ENCODE measurements at regions not wholly inside any gene's neighbourhood (a gene's known extent, or its start where the extent isn't known, plus 50 kb on each side); places are given as distances from the start of the nearest gene placed in this dataset.
"Not testable (repeated sequence)": the region's sequence is repeated elsewhere in the genome, so short reads cannot be mapped to it uniquely, and the experiment has no call there.

DNA sequence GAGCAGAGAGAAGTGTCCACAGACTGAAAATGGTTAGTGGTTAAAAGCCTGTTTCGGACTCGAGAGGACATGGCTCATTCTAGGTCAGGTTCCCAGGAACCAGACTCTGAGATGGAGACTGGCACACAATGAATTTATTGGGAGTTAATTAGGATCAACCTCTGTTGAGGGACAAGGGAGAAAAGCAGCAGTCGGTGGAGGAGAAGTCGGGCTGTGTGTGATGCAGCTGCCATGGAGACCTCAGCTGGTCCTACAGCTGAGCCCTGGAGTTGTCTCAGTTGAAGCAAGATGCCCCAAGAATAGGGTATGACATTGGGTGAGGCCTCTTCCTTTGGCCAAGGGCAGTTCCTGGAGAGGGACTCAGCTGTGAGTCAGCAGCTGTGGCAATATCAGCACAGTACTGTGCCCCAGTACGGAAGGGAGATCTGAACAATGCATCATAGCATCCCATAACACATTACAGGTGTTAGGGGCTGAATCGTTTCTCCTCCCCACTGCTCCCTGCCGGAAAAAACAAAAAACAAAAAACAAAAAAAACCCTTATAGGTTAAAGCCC is 105.4 kb downstream of the ABHD5 start:
- DNase-seq (ENCODE audit: low spot score in 2 of 2) = no peak
- H3K27me3 ChIP-seq (ENCODE audit: low read depth) = peaks cover 4% of the 10 kb centered on the region; the same call in 1 of the 2 replicates
- no peaks in the 10 kb centered on the region for H3K36me3 ChIP-seq (replicated peaks)
- no peaks in the 10 kb centered on the region for H3K9me3 ChIP-seq
- in situ Hi-C loops (cut with MboI; ENCODE audit: low sequenced_read_pairs) = no loop called here
- H3K4me1 ChIP-seq = no peaks in the 10 kb centered on the region
- no peak overlapping the region for H3K4me3 ChIP-seq

DNA sequence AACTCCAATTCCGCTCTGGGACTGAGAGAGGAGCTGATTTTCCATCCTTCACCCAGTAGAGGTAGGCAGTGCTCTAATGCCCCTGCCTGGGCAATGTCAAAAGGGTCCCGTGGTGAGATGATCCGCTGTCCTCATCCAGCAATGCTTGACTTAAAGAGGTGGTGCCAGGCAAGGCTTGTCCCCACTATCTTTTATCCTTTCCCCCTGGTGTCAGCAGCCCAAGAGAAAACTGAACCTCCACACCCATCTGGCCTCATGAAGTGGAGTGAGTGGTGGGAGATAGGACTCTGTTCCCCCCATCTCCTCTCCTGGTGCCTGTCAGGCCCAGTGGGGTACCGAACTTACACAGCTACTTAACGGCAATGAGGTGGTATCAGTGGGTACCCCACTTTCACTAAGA is 107.1 kb downstream of the ABHD5 start:
- Histone ChIP-seq H3K4me1 (no peaks in the 10 kb centered on the region), H3K36me3 (replicated peaks) (no peaks in the 10 kb centered on the region), H3K27me3 (ENCODE audit: low read depth) (no peaks in the 10 kb centered on the region; the same call in 1 of the 2 replicates), H3K4me3 (no peak overlapping the region), H3K9me3 (no peaks in the 10 kb centered on the region; the same call in 1 of the 2 replicates)
- DNase-seq (ENCODE audit: low spot score in 2 of 2) = no peak
- in situ Hi-C loops (cut with MboI; ENCODE audit: low sequenced_read_pairs) = no loop called here

DNA sequence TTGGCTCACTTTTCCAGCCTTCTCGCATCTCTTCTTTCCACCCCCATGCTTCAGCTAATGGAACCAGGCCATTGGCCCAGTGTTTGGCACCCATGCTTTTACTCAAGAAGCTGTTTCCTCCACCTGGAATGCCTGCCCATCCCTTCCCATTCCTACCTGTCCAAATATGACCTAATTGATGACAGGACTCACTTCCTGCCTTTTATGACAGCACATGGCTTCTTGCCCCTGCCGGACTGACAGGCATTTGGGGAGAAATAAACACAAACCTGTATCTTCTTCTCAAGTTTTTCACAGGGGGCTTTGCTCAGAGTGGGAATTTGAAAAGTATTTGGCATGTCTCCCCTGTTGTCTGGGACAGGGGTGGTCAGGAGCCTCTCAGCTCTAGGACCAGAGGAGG is 120.1 kb downstream of the ABHD5 start:
- no peaks in the 10 kb centered on the region for H3K27me3 ChIP-seq (ENCODE audit: low read depth)
- no peak for DNase-seq (ENCODE audit: low spot score in 2 of 2)
- no peaks in the 10 kb centered on the region for H3K9me3 ChIP-seq
- H3K36me3 ChIP-seq (replicated peaks) = no peaks in the 10 kb centered on the region
- no peaks in the 10 kb centered on the region for H3K4me1 ChIP-seq
- in situ Hi-C loops (cut with MboI; ENCODE audit: low sequenced_read_pairs) = no loop called here
- no peak overlapping the region for H3K4me3 ChIP-seq

DNA sequence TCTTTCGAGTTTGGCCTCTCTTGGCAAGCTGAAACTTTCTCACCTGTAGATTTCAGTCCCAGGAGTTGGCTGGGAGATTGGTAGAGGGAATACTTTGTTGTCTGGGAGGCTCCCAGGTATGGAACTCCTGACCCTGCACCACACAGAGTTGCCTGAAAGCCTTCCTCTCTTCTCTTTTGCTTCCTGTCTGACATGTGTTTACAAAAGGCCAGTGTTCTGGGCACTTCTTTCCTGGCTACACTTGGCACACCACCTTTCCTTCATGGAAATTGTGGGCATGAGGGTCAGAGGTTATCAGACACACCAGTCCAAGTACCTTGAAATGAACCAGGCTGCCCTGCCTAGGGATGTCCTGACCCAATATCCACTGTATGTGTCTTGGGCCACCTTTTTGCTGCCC is 123.7 kb downstream of the ABHD5 start:
- no peak for DNase-seq (ENCODE audit: low spot score in 2 of 2)
- no peaks in the 10 kb centered on the region for H3K9me3 ChIP-seq
- H3K4me3 ChIP-seq = no peak overlapping the region
- H3K36me3 ChIP-seq (replicated peaks) = no peaks in the 10 kb centered on the region
- H3K4me1 ChIP-seq = no peaks in the 10 kb centered on the region
- in situ Hi-C loops (cut with MboI; ENCODE audit: low sequenced_read_pairs) = no loop called here
- H3K27me3 ChIP-seq (ENCODE audit: low read depth) = no peaks in the 10 kb centered on the region; the same call in none of the 2 replicates

DNA sequence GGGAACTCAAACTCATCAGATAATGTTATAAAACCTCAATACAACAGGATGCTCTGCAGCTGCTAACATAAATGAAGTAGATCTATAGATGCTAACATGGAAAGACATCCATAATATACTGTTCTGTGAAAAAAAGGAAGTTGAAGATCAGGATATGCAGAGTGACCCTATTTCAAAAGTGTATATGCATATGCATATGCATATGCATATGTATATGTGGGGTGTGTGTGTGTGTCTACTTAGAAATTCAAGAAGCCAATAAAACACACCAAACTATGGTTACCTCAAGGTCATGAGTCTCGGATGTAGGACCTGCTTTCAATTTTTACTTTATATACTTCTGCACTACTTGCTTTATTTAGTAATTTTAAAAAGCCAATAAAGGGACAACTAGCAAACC is 125.6 kb downstream of the ABHD5 start:
- DNase-seq (ENCODE audit: low spot score in 2 of 2) = no peak
- Histone ChIP-seq H3K4me3 (no peak overlapping the region), H3K36me3 (replicated peaks) (no peaks in the 10 kb centered on the region), H3K4me1 (no peaks in the 10 kb centered on the region), H3K27me3 (ENCODE audit: low read depth) (no peaks in the 10 kb centered on the region; the same call in none of the 2 replicates), H3K9me3 (no peaks in the 10 kb centered on the region)
- in situ Hi-C loops (cut with MboI; ENCODE audit: low sequenced_read_pairs) = no loop called here

DNA sequence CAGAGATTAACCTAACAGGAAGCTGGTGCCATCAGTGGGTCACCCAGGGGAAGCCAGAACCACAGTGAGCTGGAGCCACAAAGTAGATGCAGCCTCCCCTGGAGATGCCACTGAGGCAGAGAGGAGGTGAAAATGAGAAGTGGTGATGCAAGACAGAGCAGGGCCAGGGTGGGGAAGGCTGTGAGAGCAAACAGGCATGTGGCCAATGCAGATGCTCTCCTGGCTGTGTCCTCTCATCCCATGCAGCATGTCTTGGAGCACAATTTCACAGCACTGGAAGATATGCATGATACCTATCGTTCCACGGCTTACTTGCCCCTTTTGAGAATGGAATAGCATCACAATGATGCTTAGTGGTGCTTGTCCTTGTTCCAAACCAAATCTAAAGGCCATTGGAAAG is 126.3 kb downstream of the ABHD5 start:
- Histone ChIP-seq H3K27me3 (ENCODE audit: low read depth) (no peaks in the 10 kb centered on the region; the same call in none of the 2 replicates), H3K4me1 (no peaks in the 10 kb centered on the region)
- in situ Hi-C loops (cut with MboI; ENCODE audit: low sequenced_read_pairs) = no loop called here

DNA sequence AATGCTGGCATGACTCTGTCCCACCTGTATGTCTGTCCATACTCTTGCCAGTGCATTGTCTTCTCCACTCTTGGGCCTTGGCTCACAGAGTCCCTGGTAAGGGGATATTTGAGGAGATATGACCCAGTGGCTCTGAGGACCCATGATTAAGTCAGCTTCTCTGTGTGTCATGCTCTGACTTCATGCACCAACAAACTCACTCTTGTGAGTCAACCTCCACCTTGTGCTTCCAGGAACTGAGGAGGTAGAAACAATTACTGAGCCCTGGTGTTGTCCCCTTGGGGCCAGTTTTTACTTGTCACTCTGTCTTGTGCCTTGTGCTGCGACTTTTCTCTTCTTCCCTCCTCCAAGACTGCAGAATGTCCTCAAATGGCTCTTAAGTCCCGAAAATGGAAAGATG is 127.1 kb downstream of the ABHD5 start:
- peaks cover 2% of the 10 kb centered on the region for H3K27me3 ChIP-seq (ENCODE audit: low read depth)
- no peaks in the 10 kb centered on the region for H3K4me1 ChIP-seq
- in situ Hi-C loops (cut with MboI; ENCODE audit: low sequenced_read_pairs) = no loop called here
- no peaks in the 10 kb centered on the region for H3K36me3 ChIP-seq (replicated peaks)
- no peaks in the 10 kb centered on the region for H3K9me3 ChIP-seq
- no peak overlapping the region for H3K4me3 ChIP-seq
- DNase-seq (ENCODE audit: low spot score in 2 of 2) = no peak

More for the DNA sequence above, 126.3 kb downstream of the ABHD5 start:
- DNase-seq (ENCODE audit: low spot score in 2 of 2) = no peak
- Histone ChIP-seq H3K4me3 (no peak overlapping the region), H3K36me3 (replicated peaks) (no peaks in the 10 kb centered on the region), H3K9me3 (no peaks in the 10 kb centered on the region)

DNA sequence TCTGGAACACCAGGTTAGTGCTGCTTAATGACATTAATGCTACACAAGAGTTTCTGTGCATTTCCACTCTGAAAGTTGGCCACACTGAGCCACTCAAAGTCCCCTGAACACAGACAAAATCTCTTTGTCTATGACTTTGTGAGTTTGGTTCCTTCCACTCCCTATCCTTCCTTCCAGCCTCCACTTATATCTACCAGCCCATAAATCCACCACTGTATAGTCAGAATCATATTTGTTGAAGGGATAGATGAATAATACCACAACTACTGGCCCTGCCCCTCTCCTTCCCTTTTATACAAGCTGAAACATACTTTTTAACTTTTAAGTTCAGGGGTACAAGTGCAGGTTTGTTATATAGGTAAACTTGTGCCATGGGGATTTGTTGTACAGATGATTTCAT is 127.5 kb downstream of the ABHD5 start:
- in situ Hi-C loops (cut with MboI; ENCODE audit: low sequenced_read_pairs) = no loop called here
- Histone ChIP-seq H3K27me3 (ENCODE audit: low read depth) (peaks cover 2% of the 10 kb centered on the region), H3K9me3 (no peaks in the 10 kb centered on the region), H3K4me3 (no peak overlapping the region), H3K36me3 (replicated peaks) (no peaks in the 10 kb centered on the region), H3K4me1 (no peaks in the 10 kb centered on the region)
- no peak for DNase-seq (ENCODE audit: low spot score in 2 of 2)

DNA sequence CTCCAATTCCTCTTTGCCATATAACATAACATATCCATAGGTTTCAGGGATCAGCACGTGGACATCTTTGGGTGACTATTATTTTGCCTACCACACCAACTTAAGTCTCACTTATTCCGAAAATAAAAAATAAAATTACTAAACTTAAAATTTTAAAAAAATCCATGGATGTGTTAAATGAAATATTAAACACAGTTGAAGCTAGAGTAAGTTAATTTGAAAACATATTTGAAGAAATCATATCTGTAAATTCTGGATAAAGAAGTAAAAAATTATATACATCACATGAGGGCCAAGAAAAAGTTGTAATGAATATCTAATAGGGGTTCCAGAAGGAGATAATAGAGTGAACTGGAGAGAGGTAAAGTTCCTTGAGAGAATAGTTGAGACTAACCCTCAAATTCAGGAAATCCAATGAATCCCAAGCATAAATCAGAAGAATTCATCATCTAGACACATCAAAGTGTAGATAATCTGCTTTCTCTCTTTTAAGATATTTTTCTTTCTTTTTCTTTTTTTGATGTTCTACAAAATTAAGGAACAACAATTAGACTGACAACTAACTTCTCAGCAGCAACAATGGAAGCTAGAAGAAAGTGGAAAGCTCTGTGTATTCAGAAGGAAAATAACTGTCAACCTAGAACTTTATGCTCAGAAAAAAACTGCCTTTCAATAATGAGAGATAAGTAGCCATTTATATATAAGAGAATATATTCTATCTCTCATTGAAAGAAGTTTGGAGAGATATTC is 147.4 kb downstream of the ABHD5 start:
- no peak for DNase-seq (ENCODE audit: low spot score in 2 of 2)
- peaks cover 3% of the 10 kb centered on the region; the same call in 1 of the 2 replicates for H3K9me3 ChIP-seq
- no peaks in the 10 kb centered on the region for H3K36me3 ChIP-seq (replicated peaks)
- H3K4me3 ChIP-seq = no peak overlapping the region
- no peaks in the 10 kb centered on the region for H3K4me1 ChIP-seq
- in situ Hi-C loops (cut with MboI; ENCODE audit: low sequenced_read_pairs) = no loop called here
- H3K27me3 ChIP-seq (ENCODE audit: low read depth) = no peaks in the 10 kb centered on the region

DNA sequence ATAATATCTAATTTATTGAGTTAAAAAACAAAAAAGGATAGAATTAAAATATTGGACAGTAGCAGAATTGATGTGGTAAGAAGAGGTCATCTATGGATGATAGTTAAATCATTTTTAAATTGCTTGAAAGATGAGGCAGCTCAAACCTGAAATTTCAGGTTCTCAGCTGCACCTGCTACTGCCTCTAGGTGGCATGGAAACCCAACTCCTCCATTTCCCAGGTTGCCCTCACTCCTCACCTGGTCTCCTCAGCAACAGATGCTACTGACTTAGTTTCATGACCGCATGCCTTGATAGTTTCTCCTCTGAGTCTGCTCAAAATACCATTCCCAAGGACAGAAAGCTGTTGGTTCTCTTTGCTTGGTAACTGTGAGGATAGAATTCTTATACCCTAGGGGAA is 148.1 kb downstream of the ABHD5 start:
- Histone ChIP-seq H3K4me1 (no peaks in the 10 kb centered on the region), H3K36me3 (replicated peaks) (no peaks in the 10 kb centered on the region), H3K9me3 (peaks cover 3% of the 10 kb centered on the region; the same call in 1 of the 2 replicates), H3K27me3 (ENCODE audit: low read depth) (no peaks in the 10 kb centered on the region), H3K4me3 (no peak overlapping the region)
- in situ Hi-C loops (cut with MboI; ENCODE audit: low sequenced_read_pairs) = no loop called here
- no peak for DNase-seq (ENCODE audit: low spot score in 2 of 2)

DNA sequence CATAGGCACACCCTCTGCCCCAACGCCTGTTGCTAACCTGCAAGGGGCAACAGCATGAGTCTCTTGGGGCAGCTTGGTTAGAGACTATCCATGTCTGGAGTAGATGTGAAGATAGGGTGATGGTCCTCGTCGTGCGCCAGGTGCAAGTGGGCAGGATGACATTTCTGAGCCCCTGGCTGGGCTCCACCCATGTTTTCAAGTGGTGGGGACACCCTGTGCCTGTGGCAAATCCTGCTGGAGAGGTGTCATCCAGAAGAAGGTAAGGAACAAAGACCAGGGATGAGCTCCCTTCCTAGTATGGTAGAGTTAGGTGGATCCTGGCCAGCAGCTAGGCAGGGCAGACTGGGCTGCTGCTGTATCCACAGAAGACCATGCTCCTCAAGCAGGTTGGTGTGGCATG is 152.6 kb downstream of the ABHD5 start:
- Histone ChIP-seq H3K4me1 (no peaks in the 10 kb centered on the region), H3K9me3 (no peaks in the 10 kb centered on the region), H3K27me3 (ENCODE audit: low read depth) (no peaks in the 10 kb centered on the region), H3K4me3 (no peak overlapping the region), H3K36me3 (replicated peaks) (no peaks in the 10 kb centered on the region)
- in situ Hi-C loops (cut with MboI; ENCODE audit: low sequenced_read_pairs) = no loop called here
- DNase-seq (ENCODE audit: low spot score in 2 of 2) = no peak

DNA sequence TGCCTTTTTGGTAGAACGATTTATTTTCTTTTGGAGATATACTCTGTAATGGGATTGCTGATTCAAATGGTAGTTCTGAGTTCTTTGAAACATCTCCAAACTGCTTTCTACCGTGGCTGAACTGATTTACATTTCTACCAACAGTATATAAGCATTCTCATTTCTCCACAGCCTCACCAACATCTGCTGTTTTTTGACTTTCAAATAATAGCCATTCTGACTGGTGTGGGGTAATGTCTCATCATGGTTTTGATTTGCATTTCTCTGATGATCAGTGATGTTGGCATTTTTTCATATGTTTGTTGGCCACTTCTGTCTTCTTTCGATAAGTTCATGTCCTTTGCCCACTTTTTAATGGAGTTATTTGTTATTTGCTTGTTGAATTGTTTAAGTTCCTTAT is 154.0 kb downstream of the ABHD5 start:
- in situ Hi-C loops (cut with MboI; ENCODE audit: low sequenced_read_pairs) = no loop called here
- no peak overlapping the region for H3K4me3 ChIP-seq
- no peaks in the 10 kb centered on the region for H3K4me1 ChIP-seq
- no peaks in the 10 kb centered on the region; the same call in 1 of the 2 replicates for H3K27me3 ChIP-seq (ENCODE audit: low read depth)
- H3K36me3 ChIP-seq (replicated peaks) = no peaks in the 10 kb centered on the region
- H3K9me3 ChIP-seq = no peaks in the 10 kb centered on the region
- DNase-seq (ENCODE audit: low spot score in 2 of 2) = no peak

DNA sequence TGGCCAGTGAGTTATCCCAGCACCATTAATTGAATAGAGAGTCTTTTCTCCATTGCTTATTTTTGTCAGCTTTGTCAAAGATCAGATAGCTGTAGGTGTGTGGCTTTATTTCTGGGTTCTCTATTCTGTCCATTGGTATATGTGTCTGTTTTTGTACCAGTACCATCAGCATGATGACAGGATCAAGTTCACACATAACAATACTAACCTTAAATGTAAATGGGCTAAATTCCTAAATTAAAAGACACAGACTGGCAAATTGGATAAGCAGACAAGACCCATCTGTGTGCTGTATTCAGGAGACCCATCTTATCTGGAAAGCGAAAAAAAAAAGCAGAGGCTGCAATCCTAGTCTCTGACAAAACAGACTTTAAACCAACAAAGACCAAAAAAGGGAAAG is 154.8 kb downstream of the ABHD5 start:
- DNase-seq (ENCODE audit: low spot score in 2 of 2); in situ Hi-C loops (cut with MboI; ENCODE audit: low sequenced_read_pairs): not testable (repeated sequence)

DNA sequence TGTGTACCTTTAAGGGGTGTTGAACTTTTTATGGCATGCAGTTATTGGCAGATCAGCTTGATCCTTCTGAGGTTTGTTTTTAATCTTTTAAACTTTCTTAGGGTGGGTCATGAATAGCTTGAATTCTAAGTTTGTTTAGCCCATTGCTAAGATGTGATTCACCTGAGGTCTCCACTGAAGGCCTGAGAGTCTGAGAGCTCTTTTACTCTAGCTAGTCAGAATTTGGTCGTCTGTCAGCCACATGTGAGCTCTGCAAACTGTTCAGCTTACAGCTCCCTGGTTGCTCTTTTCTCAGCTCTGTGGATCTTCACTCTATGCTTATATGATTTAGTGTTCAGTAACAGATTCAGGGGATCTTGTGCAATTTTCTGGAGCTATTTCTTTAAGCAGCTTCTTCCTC is 161.3 kb downstream of the ABHD5 start:
- H3K36me3 ChIP-seq (replicated peaks) = no peaks in the 10 kb centered on the region
- H3K27me3 ChIP-seq (ENCODE audit: low read depth) = peaks cover 6% of the 10 kb centered on the region; the same call in 1 of the 2 replicates
- DNase-seq (ENCODE audit: low spot score in 2 of 2) = no peak
- H3K4me1 ChIP-seq = no peaks in the 10 kb centered on the region
- H3K4me3 ChIP-seq = no peak overlapping the region
- in situ Hi-C loops (cut with MboI; ENCODE audit: low sequenced_read_pairs) = no loop called here
- H3K9me3 ChIP-seq = no peaks in the 10 kb centered on the region

More for the DNA sequence above, 154.8 kb downstream of the ABHD5 start:
- not testable (repeated sequence) for H3K4me1 ChIP-seq; H3K9me3 ChIP-seq; H3K4me3 ChIP-seq; H3K27me3 ChIP-seq (ENCODE audit: low read depth); H3K36me3 ChIP-seq (replicated peaks)
